ENCODE measurements at regions not wholly inside any gene's neighbourhood (a gene's known extent, or its start where the extent isn't known, plus 50 kb on each side); places are given as distances from the start of the nearest gene placed in this dataset.
A peak's percentile ranks its signal among the peaks of the same experiment; 100 is the strongest.
"Not testable (repeated sequence)": the region's sequence is repeated elsewhere in the genome, so short reads cannot be mapped to it uniquely, and the experiment has no call there.

GRCh38 chr6:157751547-157752200 is 71.4 kb upstream of the SNX9 start:
- H3K4me1 Mint-ChIP-seq: peaks cover 55% of the 10 kb centered on the region

GRCh38 chr6:157752879-157753278 is 70.2 kb upstream of the SNX9 start:
- ATAC-seq (replicated peaks); H3K9me3 Mint-ChIP-seq; H3K27me3 Mint-ChIP-seq; H3K36me3 Mint-ChIP-seq (ENCODE audit: low read depth): not testable (repeated sequence)
- Mint-ChIP-seq H3K4me1 (peaks cover 63% of the 10 kb centered on the region), H3K4me3 (peak overlapping the region; percentile 76), H3K27ac (peak overlapping the region; percentile 98)

More at GRCh38 chr6:157751547-157752200, 71.4 kb upstream of the SNX9 start:
- Mint-ChIP-seq H3K9me3 (no peaks in the 10 kb centered on the region), H3K36me3 (ENCODE audit: low read depth) (peaks cover 5% of the 10 kb centered on the region), H3K4me3 (peak overlapping the region; percentile 76), H3K27ac (peak overlapping the region; percentile 58), H3K27me3 (no peaks in the 10 kb centered on the region)
- peak; percentile 18 for ATAC-seq (replicated peaks)

- peaks cover 5% of the 10 kb centered on the region for H3K36me3 Mint-ChIP-seq (ENCODE audit: low read depth)
- peaks cover 67% of the 10 kb centered on the region for H3K4me1 Mint-ChIP-seq
- H3K27me3 Mint-ChIP-seq: no peaks in the 10 kb centered on the region
- ATAC-seq (replicated peaks): no peak
- peak overlapping the region; percentile 76 for H3K4me3 Mint-ChIP-seq
- no peaks in the 10 kb centered on the region for H3K9me3 Mint-ChIP-seq
- H3K27ac Mint-ChIP-seq: peak overlapping the region; percentile 98
These were observed 69.8 kb upstream of the SNX9 start for GRCh38 chr6:157753291-157753690.

GRCh38 chr6:157753801-157754200 is 69.2 kb upstream of the SNX9 start:
- H3K36me3 Mint-ChIP-seq (ENCODE audit: low read depth); H3K27me3 Mint-ChIP-seq; H3K9me3 Mint-ChIP-seq: not testable (repeated sequence)
- H3K4me1 Mint-ChIP-seq: peaks cover 71% of the 10 kb centered on the region
- peak overlapping the region; percentile 76 for H3K4me3 Mint-ChIP-seq
- peak overlapping the region; percentile 98 for H3K27ac Mint-ChIP-seq
- ATAC-seq (replicated peaks): peak; percentile 55

- Mint-ChIP-seq H3K36me3 (ENCODE audit: low read depth) (peaks cover 5% of the 10 kb centered on the region), H3K9me3 (no peaks in the 10 kb centered on the region), H3K27me3 (no peaks in the 10 kb centered on the region), H3K27ac (peak overlapping the region; percentile 98), H3K4me1 (peaks cover 70% of the 10 kb centered on the region), H3K4me3 (peak overlapping the region; percentile 76)
- no peak for ATAC-seq (replicated peaks)
These were observed 68.7 kb upstream of the SNX9 start for GRCh38 chr6:157754351-157754750.

- H3K27me3 Mint-ChIP-seq: no peaks in the 10 kb centered on the region
These were observed 67.9 kb upstream of the SNX9 start for GRCh38 chr6:157755032-157755745.

GRCh38 chr6:157755746-157756411 is 67.2 kb upstream of the SNX9 start:
- ATAC-seq (replicated peaks): peak; percentile 79
- H3K36me3 Mint-ChIP-seq (ENCODE audit: low read depth): peaks cover 10% of the 10 kb centered on the region
- H3K4me3 Mint-ChIP-seq: peak overlapping the region; percentile 76
- peaks cover 79% of the 10 kb centered on the region for H3K4me1 Mint-ChIP-seq
- no peaks in the 10 kb centered on the region for H3K9me3 Mint-ChIP-seq
- H3K27me3 Mint-ChIP-seq: no peaks in the 10 kb centered on the region
- peak overlapping the region; percentile 98 for H3K27ac Mint-ChIP-seq

More at GRCh38 chr6:157755032-157755745, 67.9 kb upstream of the SNX9 start:
- Mint-ChIP-seq H3K9me3 (no peaks in the 10 kb centered on the region), H3K4me1 (peaks cover 72% of the 10 kb centered on the region), H3K36me3 (ENCODE audit: low read depth) (peaks cover 5% of the 10 kb centered on the region), H3K27ac (peak overlapping the region; percentile 98), H3K4me3 (peak overlapping the region; percentile 76)
- peak; percentile 16 for ATAC-seq (replicated peaks)

GRCh38 chr6:157756708-157757429 is 66.2 kb upstream of the SNX9 start:
- peak; percentile 11 for ATAC-seq (replicated peaks)
- Mint-ChIP-seq H3K36me3 (ENCODE audit: low read depth) (peaks cover 20% of the 10 kb centered on the region), H3K4me1 (peaks cover 80% of the 10 kb centered on the region), H3K27me3 (no peaks in the 10 kb centered on the region), H3K27ac (peak overlapping the region; percentile 98), H3K4me3 (peak overlapping the region; percentile 76), H3K9me3 (no peaks in the 10 kb centered on the region)

GRCh38 chr6:157757430-157758403 is 65.3 kb upstream of the SNX9 start:
- peak overlapping the region; percentile 98 for H3K27ac Mint-ChIP-seq
- peaks cover 82% of the 10 kb centered on the region for H3K4me1 Mint-ChIP-seq
- no peaks in the 10 kb centered on the region for H3K9me3 Mint-ChIP-seq
- peaks cover 24% of the 10 kb centered on the region for H3K36me3 Mint-ChIP-seq (ENCODE audit: low read depth)
- no peak for ATAC-seq (replicated peaks)
- no peaks in the 10 kb centered on the region for H3K27me3 Mint-ChIP-seq
- peak overlapping the region; percentile 76 for H3K4me3 Mint-ChIP-seq

GRCh38 chr6:157758516-157759023 is 64.5 kb upstream of the SNX9 start:
- no peak for ATAC-seq (replicated peaks)
- peaks cover 79% of the 10 kb centered on the region for H3K4me1 Mint-ChIP-seq
- H3K36me3 Mint-ChIP-seq (ENCODE audit: low read depth): peaks cover 24% of the 10 kb centered on the region
- H3K27me3 Mint-ChIP-seq: no peaks in the 10 kb centered on the region
- H3K4me3 Mint-ChIP-seq: peak overlapping the region; percentile 12
- no peaks in the 10 kb centered on the region for H3K9me3 Mint-ChIP-seq
- peak overlapping the region; percentile 98 for H3K27ac Mint-ChIP-seq

- Mint-ChIP-seq H3K4me1 (peaks cover 79% of the 10 kb centered on the region), H3K36me3 (ENCODE audit: low read depth) (peaks cover 27% of the 10 kb centered on the region), H3K4me3 (peak overlapping the region; percentile 12), H3K9me3 (no peaks in the 10 kb centered on the region), H3K27ac (peak overlapping the region; percentile 98), H3K27me3 (no peaks in the 10 kb centered on the region)
- no peak for ATAC-seq (replicated peaks)
These were observed 64.0 kb upstream of the SNX9 start for GRCh38 chr6:157759028-157759427.

- Mint-ChIP-seq H3K9me3 (no peaks in the 10 kb centered on the region), H3K36me3 (ENCODE audit: low read depth) (peaks cover 34% of the 10 kb centered on the region), H3K4me1 (peaks cover 79% of the 10 kb centered on the region), H3K27me3 (no peaks in the 10 kb centered on the region), H3K4me3 (peak overlapping the region; percentile 87), H3K27ac (peak overlapping the region; percentile 99)
- ATAC-seq (replicated peaks): no peak
These were observed 62.9 kb upstream of the SNX9 start for GRCh38 chr6:157760137-157760536.

GRCh38 chr6:157760589-157761330 is 62.3 kb upstream of the SNX9 start:
- Mint-ChIP-seq H3K4me1 (peaks cover 73% of the 10 kb centered on the region), H3K4me3 (peak overlapping the region; percentile 87), H3K27ac (peak overlapping the region; percentile 99), H3K27me3 (no peaks in the 10 kb centered on the region), H3K9me3 (no peaks in the 10 kb centered on the region), H3K36me3 (ENCODE audit: low read depth) (peaks cover 33% of the 10 kb centered on the region)
- peak; percentile 25 for ATAC-seq (replicated peaks)

Data from activated T-helper 17 cell treated with anti-CD3 and anti-CD28 coated beads, Interleukin-2, amount 50 U/mL, for 72 hours (primary cell).